ENCODE measurements at regions not wholly inside any gene's neighbourhood (a gene's known extent, or its start where the extent isn't known, plus 50 kb on each side); places are given as distances from the start of the nearest gene placed in this dataset.

DNA sequence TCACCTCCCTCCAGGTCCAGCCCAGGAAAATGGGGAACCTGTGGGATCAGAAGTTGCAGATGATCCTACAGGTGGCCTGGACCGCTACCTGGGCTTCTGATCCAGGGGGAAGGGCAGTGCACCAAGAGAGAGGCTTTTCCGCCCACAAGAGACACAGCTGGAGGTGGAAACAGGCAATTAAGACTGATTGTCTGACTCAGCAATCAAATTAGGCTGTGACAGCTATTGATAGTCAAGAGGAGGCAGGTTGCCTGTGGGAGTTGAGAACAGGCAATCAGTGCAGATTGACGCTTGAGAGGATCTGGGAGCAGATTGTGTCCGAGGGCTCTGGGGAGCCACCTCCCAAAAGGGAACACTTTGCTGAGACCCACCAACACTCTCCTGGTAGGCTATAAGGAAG, 71.1 kb upstream of the SLC44A1 start:
- TF ChIP-seq, protein P1, sequence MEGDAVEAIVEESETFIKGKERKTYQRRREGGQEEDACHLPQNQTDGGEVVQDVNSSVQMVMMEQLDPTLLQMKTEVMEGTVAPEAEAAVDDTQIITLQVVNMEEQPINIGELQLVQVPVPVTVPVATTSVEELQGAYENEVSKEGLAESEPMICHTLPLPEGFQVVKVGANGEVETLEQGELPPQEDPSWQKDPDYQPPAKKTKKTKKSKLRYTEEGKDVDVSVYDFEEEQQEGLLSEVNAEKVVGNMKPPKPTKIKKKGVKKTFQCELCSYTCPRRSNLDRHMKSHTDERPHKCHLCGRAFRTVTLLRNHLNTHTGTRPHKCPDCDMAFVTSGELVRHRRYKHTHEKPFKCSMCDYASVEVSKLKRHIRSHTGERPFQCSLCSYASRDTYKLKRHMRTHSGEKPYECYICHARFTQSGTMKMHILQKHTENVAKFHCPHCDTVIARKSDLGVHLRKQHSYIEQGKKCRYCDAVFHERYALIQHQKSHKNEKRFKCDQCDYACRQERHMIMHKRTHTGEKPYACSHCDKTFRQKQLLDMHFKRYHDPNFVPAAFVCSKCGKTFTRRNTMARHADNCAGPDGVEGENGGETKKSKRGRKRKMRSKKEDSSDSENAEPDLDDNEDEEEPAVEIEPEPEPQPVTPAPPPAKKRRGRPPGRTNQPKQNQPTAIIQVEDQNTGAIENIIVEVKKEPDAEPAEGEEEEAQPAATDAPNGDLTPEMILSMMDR (IDR thresholded peaks at IDR 0.05) = no peak
- no peak for TF ChIP-seq POLR2A (IDR thresholded peaks at IDR 0.05)

All from lower leg skin (tissue), 3 donors.